ENCODE measurements at regions not wholly inside any gene's neighbourhood (a gene's known extent, or its start where the extent isn't known, plus 50 kb on each side); places are given as distances from the start of the nearest gene placed in this dataset.

- no peak for TF ChIP-seq POLR2A (IDR thresholded peaks at IDR 0.05)
- TF ChIP-seq CTCF (IDR thresholded peaks at IDR 0.05 in 8 of 11, conservative IDR thresholded peaks at IDR 0.05 in 3 of 11) = no peak
Measured at GRCh38 chr2:63700271-63700670, 111.5 kb downstream of the MDH1 start.
